GM18499 (cell line): ENCODE measurements at regions not wholly inside any gene's neighbourhood (a gene's known extent, or its start where the extent isn't known, plus 50 kb on each side); places are given as distances from the start of the nearest gene placed in this dataset.

Experiments
- ATAC-seq: cut with Tn5 transposase; IDR thresholded peaks from one replicate; pipeline ENCODE4 v1.9.1; 2021; ENCODE audit warnings: moderate number of reproducible peaks; ENCODE audit not compliant: insufficient read depth, unreplicated experiment

DNA sequence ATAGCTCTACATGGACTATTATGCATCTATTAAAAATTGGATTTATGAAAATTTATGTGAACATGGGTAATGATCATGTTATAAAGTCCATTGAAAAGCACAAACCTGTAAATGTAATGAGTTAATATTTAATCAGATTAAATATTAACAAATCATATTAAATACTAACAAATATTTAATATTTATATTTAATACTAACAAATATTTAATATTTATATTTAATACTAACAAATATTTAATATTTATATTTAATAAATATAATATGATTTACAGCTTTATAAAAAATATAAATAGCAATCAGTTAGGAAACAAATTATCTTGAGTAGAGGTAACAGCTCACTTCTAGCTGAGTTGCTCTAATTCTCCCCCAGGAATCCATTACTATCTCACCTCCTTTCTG is 758.0 kb upstream of the USP15 start:
- no peak for ATAC-seq

DNA sequence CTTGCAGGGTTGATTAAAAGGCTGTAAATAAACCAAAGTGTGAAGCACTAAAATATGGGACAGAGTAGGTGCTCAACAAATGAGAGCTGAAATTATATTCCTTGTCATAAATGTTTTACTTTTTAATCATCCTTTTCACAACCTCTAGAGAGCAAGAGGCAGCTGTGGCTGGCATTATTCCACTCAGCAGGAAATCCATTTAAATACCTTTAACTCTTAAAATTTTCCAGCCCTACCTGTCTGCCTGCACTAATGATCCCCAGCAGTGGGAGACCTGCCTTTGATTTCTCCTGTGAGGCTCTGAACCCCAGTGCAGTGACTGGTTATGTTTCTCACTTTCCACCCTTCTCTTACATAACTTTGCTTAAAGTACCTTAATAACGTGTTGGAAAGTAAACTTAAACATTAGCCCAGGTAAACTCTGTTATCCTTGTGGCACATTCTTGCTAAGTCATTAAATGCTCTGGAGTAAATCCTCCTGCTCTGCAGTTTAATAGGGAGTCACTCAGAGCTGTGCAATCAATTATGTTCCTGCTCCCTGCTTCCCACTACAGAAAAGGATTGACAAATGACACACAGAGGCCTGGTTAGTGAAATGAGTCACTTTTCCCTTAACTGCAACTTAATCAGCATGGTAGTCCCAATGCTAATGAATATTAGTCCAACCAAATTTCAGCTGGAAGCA is 755.7 kb upstream of the USP15 start:
- no peak for ATAC-seq

DNA sequence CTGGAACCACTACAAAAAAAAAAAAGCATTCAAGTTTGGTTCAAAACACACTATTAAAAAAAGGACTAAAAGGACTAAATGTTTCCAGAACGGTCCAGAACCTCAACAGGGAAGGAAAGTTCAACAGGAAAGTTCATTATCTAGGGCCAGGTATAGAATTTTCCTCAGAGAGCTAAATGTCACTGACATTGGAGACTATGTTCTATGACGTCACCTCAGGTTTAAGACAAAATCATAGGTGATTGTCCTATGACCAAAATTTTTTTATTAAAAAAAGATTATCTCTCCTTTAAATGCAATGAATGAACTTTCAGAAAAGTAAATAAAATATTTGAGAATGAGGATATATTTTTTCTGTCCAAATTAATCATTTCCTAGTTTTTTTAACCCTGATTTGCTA is 746.7 kb upstream of the USP15 start:
- ATAC-seq = no peak

DNA sequence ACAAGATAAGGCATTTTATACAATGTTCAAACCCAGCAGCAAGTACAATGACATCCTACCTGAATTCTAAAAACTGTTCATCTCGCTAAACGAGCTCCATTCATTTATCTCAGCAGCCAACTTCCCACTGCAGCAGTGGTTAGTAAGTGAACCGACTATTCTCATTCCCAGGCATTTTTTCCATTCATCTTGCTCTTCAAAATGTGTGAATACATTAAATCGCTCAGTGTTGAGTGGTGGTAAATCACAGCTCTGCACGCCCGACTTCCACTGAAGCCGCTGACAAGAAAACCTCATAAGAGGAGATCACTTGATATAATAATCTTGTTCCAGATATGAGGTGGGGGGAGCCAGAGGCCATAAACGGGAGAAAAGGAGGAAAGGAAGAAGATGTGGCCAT is 746.2 kb upstream of the USP15 start:
- no peak for ATAC-seq

DNA sequence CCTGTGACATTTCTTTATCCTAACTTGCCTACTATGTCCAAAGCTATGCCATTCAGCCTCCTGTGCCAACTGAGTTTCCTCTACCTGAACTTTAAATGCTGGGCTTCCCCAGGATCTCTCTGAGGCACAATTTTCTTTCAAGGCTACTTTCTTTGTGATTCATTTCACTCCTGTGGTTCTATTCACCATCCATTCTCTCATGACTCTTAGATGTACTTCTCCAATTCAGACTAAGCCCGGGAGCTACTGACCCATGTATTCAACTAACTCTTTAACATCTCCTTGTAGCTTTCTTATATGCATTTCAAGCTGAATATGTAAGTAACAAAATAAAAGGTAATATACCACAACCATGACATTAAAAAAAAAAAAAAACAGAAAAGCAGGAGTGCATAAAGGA is 738.9 kb upstream of the USP15 start:
- ATAC-seq = no peak

DNA sequence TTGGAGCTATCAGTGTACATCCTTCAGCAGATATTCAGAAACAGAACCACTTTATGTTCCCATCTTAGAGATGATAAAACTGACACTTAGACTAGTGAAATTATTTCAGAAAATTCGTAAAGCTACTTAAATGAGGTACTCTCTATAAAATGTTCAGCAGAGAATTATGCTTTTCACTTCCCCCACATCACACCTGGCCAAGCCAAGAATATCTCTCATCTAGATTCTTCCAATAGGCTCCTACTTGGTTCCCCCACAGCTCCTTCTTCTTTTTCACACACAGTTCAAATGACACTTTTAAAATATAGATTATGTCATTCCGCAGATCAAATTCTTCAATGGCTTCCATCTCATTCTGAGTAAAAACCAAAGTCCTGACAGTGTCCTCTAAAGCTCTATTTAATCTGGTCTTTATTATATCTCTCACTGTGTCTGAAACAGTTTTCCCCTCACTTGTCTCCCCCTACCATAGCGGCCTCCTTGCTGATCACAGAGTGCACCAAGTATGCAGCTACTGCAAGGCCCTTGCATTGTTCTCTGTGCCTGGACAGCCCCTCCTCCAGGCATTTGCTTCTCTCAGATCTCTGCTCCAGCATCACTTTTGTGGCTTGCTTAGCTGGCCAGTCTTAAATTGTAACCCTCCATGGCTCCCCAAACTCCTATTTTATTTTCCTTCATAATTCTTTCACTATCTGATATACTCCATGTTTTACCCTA is 736.8 kb upstream of the USP15 start:
- ATAC-seq = no peak

DNA sequence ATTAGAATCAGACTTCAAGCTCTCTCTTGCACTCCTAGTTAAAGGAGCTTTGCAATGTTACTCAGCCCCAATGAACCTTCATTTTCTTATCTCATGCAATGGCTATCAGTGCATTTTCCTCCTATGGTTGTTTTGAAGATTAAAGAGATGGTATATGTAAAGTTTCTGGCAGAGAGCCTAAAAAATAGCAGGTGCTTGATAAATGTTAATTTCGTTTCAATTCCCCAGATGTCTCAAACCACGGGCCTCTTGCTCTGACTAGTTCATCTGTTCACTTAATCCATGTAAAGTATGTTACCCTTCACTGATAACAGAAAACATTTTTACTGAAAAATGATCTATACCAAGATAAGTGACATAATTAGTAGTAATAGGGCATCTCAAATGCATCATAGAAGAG is 735.4 kb upstream of the USP15 start:
- ATAC-seq = no peak

DNA sequence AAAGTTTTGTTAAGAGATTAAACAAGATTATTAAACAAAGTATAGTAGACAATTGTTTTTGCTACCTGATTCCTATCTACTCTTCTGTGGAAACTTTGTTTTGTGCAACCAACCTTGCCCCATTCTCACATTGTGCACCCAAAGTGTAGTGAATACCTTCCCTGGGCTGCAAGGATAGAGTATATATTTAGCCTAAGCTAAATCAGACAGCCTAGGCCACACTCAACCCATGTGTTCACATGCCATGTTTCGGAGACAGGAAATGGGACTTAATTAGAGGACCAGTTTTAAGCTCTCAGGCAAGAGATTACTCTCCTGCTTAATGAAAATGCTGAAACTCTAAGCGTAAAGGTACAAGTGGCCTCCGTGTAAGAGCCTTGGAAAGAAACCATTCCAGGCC is 734.9 kb upstream of the USP15 start:
- no peak for ATAC-seq

DNA sequence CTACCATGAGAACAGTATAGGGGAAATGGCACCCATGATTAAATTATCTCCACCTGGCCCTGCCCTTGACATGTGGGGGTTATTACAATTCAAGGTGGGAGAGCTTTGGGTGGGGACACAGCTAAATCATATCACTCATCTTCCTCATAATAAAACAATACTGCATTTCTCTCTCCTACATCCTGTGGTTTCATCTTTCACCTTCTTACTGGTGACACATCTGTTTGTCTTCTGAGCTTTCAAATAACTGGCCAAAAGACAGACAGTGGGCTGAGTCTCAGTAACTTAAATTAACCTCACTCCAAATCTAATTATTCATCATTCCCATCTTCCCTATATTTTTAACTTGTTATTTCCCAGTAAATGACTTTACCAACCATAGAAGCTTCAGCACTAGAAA is 729.7 kb upstream of the USP15 start:
- no peak for ATAC-seq

DNA sequence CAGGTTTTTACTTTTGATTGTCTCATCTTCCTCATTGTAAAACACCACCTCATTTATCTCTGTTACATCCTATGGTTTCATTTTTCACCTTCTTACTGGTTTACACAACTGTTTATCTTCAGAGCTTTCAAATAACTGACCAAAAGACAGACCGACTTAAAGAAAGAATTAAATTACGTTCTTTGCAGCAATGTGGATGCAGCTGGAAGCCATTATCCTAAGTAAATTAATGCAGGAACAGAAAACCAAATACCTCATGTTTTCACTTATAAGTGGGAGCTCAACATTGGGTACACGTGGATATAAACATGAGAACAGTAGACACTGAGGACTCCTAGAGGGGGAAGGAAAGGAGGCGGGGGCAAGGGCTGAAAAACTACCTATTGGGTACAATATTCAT is 729.0 kb upstream of the USP15 start:
- ATAC-seq = no peak

DNA sequence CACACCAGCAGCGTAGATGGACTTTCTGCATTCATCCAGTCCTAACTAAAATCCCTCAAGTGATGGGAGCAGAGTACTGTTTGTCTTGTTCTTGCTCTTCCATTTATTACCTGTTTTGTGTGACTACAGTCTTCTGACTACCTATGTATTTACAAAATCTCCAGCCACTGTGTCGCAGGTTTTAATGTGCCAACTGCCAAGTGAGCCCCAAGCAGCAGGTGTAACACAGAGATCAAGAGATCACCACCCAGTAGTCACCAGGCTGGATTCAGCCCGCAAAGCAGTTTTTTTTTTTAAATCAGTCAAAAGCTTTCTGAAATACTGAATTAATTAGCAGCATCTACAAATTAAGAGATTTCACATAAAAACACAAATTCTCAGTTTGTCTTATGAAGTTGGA is 724.1 kb upstream of the USP15 start:
- no peak for ATAC-seq

DNA sequence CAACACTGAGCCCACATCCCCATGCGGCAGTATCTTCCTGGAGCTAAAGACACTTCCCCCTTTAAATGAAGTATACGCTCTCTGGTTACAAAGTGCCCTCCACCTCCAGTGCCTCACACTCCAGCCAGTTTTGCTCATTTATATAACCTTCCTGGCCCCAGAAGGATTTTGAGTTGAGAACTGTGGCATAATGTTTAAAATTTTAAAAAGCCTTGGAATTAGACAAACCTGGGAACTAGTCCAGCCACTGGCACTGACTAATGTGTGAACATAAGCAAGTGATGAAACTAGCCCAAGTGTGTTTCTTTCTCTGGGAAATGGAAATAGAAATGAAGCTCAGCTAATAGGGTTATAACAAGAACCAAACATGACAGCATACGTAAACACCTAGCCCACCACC is 723.7 kb upstream of the USP15 start:
- no peak for ATAC-seq

DNA sequence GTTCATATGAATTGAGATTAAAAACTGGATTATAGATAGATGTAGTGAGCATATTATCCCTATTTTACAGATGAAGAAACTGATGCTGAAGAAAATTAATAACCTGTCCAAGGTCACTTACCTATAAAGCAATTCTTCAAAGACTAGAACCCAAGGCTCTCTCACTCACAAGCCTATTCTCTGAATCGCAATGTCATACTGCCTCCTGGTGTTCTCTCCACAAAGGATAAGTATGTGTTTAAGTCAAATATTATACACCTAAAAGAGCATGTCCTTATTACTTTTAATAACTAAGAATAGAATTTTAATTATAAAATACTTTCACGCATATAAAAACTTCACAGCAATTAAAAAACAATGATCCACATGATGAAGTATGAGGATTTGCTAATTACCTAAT is 721.3 kb upstream of the USP15 start:
- no peak for ATAC-seq

DNA sequence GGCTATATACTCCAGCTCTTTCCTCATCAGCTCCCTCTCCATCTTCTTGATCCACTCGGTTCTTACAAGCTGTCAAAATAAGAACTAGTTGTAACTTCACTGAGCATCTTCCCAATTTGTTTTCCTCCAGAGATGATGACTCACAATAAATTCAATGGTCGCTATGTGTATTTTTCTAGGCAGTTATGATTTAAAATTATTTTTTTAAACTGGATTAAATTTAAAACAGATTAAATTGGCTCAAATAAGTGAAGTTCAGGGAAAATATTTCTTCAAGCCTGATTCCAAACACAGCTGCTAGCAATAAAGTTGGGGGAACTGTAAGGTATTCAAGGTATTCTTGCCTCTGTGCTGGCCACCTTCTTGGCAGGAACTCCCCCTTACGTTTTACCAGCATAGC is 717.7 kb upstream of the USP15 start:
- no peak for ATAC-seq

DNA sequence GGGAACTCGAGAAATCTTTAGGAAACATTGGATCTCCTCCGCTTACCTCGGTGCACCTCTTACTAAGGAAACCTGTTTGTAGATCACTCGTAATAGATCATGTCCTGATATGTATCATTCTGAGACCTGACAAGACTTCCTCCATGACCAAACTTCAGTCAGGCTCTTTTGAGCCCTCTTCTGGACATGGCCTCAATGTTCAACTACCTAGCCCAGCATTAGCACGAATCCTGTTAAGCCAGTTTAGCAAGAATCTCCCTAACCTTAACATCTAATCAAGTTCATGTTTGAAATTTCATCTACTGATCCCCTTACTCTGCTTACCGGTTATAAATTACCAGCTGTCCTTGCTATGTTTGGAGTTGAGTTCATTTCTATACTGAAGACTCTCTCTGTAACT is 713.9 kb upstream of the USP15 start:
- ATAC-seq = no peak

DNA sequence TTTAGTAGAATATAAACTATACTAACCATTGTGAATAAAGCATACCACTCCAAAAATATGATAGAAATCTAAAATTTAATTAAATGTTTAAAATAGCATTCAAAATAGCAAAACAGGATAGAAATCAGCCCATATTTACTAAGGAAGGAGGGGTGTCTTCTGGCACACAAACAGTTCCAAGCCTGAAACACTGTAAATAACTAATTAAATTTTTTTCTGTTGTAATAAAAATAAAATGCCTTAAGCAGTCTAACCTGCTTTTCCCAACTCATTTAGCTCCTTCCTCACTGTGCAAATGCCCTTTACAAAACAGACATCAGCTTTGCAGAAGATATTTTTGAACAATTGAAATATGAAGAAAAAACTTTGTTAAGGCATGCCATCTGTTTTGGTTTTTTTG is 707.1 kb upstream of the USP15 start:
- ATAC-seq = no peak

DNA sequence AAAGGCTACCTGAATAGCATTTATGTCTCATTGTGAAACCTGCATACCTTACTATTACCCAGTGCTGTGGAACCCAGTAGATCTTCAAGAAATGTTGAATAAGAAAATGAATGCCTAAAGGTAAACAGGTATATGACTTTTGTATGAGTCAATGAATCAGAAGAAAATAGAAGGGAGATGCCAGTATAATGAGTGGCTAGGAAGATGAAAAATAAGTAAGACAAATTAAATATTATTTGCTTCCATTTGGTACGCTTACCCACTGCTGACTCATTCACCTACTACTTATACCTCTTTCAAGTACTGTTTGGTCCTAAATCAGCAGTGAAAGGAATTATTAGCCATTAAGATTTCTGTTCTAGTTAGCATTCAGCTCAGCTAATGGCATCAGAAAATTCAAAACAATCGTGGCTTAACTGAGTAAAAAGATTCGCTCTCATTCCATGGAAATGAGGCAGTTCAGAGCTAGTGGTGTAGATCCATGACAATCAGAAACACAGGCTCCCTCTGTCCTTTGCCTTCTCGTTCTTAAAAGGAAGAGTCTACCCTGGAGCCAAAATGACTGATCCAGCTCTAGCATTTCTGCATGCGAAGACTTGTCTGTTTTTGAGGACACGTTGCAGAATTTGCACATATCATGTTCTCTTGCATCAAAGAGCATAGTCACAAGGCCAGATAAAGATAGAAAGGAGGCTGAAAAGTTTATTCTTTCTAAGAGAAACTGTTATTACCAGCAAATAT is 705.8 kb upstream of the USP15 start:
- ATAC-seq = no peak

DNA sequence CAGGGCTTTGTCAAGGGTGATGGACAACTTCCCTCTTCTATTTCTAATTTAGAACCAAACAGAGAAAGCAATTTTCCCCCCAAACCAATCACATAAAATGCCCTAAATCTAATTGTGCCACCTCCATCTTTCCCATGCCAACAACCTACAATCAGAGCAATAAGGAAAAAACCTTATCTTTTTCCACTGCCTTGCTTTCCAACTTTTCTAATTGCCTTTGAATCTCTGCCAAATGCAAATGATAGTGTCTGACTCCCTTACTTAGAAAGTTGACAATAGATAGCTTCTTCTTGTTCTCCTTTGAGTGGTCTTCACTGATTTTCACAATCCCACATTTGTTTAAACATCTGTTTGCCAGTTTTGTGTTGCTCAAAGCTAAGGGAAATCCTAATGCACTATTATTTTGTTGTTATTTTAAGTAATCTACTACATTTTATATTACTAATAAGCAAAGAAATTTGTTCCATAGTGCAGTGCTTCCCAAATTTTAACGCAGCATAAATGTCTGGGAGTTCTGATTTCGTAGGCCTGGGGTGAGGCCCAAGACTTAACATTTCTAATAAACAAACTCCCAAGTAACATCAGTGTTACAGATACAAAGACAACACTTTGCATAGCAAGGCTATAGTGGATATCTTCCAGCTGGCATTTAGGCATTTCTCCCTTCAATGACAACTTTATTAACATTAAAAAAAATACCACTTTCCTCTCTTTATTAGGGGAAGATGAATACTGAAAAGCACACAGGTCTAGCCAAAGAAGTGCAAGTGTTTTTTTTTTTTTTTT is 696.3 kb upstream of the USP15 start:
- ATAC-seq = no peak

DNA sequence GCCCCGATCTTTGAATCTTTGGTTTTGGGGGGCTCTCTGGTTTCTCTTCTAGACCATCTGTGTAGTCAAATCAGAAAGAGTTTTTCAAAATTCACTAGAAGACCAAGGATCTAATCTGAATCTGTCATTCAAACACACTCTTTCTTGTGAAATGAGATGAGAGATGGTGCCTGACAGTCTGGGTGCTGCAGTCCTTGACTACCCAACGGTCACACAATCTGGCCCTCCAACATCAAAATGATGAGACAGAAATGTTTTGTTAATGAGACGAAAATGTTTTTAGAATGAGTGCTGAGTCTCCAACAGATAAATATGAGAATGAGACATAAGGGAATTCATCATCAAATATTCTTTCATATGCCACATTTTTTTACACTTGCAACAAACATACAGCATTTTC is 695.7 kb upstream of the USP15 start:
- ATAC-seq = no peak

DNA sequence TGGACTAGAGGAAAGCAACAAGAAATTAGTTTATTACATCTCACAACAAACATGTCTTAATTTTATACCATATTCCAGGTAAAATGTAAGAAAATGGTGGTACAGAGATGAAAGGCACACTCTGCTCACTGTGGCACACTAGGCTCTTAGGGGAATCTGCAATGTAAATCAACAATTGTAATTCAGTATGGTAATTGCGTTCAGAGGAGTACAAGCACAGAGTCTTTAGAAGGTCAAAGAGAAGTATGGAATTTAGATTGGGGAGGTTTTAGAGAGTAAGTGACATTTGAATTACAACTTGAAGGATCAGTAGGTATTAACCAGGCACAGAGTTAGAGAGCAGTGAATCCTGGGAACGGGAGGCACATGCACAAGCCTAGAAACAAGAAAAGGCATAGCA is 694.0 kb upstream of the USP15 start:
- no peak for ATAC-seq

DNA sequence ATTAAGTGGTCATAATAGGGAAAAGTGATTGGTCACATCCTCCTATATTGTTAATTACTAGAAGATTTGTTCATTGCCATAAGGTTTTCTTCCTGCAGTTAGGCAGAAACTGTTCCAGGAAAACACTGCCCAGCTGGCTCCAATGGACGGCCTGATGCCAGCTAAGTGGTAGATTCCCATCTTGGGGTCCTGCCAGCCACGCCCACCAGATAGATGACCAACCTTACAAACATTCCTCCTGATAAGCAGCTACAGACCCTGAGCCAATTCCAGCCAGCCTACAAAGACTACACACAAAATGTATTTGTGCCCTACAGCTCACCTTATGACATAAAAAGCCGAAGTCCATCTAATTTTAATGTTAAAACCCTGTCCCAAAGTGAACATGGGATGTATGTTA is 685.9 kb upstream of the USP15 start:
- ATAC-seq = no peak
